ENCODE measurements at regions not wholly inside any gene's neighbourhood (a gene's known extent, or its start where the extent isn't known, plus 50 kb on each side); places are given as distances from the start of the nearest gene placed in this dataset.
"Not testable (repeated sequence)": the region's sequence is repeated elsewhere in the genome, so short reads cannot be mapped to it uniquely, and the experiment has no call there.

GRCh38 chr20:29309481-29309880 is 1948.0 kb upstream of the DEFB115 start:
- H3K4me1 ChIP-seq (ENCODE audit: low read depth); DNase-seq; H3K4me3 ChIP-seq; intact Hi-C loops (cut with DNase I, micrococcal nuclease); ATAC-seq; H3K36me3 ChIP-seq (ENCODE audit: low read depth): not testable (repeated sequence)
- peaks cover 43% of the 10 kb centered on the region for H3K9me3 ChIP-seq

GRCh38 chr20:29311046-29311445 is 1946.4 kb upstream of the DEFB115 start:
- DNase-seq; intact Hi-C loops (cut with DNase I, micrococcal nuclease); ATAC-seq: not testable (repeated sequence)

GRCh38 chr20:29312679-29313078 is 1944.8 kb upstream of the DEFB115 start:
- ATAC-seq; H3K36me3 ChIP-seq (ENCODE audit: low read depth); H3K4me3 ChIP-seq; H3K4me1 ChIP-seq (ENCODE audit: low read depth); intact Hi-C loops (cut with DNase I, micrococcal nuclease); DNase-seq: not testable (repeated sequence)
- H3K9me3 ChIP-seq = peaks cover 45% of the 10 kb centered on the region

More at GRCh38 chr20:29311046-29311445, 1946.4 kb upstream of the DEFB115 start:
- H3K4me3 ChIP-seq; H3K4me1 ChIP-seq (ENCODE audit: low read depth); H3K36me3 ChIP-seq (ENCODE audit: low read depth): not testable (repeated sequence)
- H3K9me3 ChIP-seq = peaks cover 43% of the 10 kb centered on the region

- ATAC-seq = no peak
These were observed 1944.0 kb upstream of the DEFB115 start for GRCh38 chr20:29313481-29313880.

GRCh38 chr20:29314294-29314693 is 1943.2 kb upstream of the DEFB115 start:
- no peaks in the 10 kb centered on the region for H3K36me3 ChIP-seq (ENCODE audit: low read depth)
- no peak overlapping the region for H3K4me3 ChIP-seq
- no peak for TF ChIP-seq CTCF (IDR thresholded peaks at IDR 0.05)
- intact Hi-C loops (cut with DNase I, micrococcal nuclease) = no loop called here
- no peak for ATAC-seq
- DNase-seq = no peak
- no peaks in the 10 kb centered on the region for H3K4me1 ChIP-seq (ENCODE audit: low read depth)
- H3K9me3 ChIP-seq = peaks cover 47% of the 10 kb centered on the region

More at GRCh38 chr20:29313481-29313880, 1944.0 kb upstream of the DEFB115 start:
- H3K9me3 ChIP-seq = peaks cover 41% of the 10 kb centered on the region
- H3K4me3 ChIP-seq = no peak overlapping the region
- no peaks in the 10 kb centered on the region for H3K36me3 ChIP-seq (ENCODE audit: low read depth)
- H3K4me1 ChIP-seq (ENCODE audit: low read depth) = no peaks in the 10 kb centered on the region
- no peak for TF ChIP-seq CTCF (IDR thresholded peaks at IDR 0.05)
- DNase-seq = no peak
- intact Hi-C loops (cut with DNase I, micrococcal nuclease) = no loop called here

- Histone ChIP-seq H3K4me1 (ENCODE audit: low read depth) (no peaks in the 10 kb centered on the region), H3K9me3 (peaks cover 12% of the 10 kb centered on the region), H3K36me3 (ENCODE audit: low read depth) (no peaks in the 10 kb centered on the region), H3K4me3 (no peak overlapping the region)
- intact Hi-C loops (cut with DNase I, micrococcal nuclease) = no loop called here
- ATAC-seq (no peak), DNase-seq (no peak)
- TF ChIP-seq CTCF (IDR thresholded peaks at IDR 0.05) = no peak
These were observed 1938.5 kb upstream of the DEFB115 start for GRCh38 chr20:29318871-29319461.

GRCh38 chr20:29319725-29320124 is 1937.7 kb upstream of the DEFB115 start:
- Histone ChIP-seq H3K4me3 (no peak overlapping the region), H3K9me3 (peaks cover 10% of the 10 kb centered on the region), H3K4me1 (ENCODE audit: low read depth) (no peaks in the 10 kb centered on the region), H3K36me3 (ENCODE audit: low read depth) (no peaks in the 10 kb centered on the region)
- intact Hi-C loops (cut with DNase I, micrococcal nuclease) = no loop called here
- TF ChIP-seq CTCF (IDR thresholded peaks at IDR 0.05) = no peak
- no peak for DNase-seq
- ATAC-seq = no peak

- DNase-seq; H3K4me3 ChIP-seq; H3K9me3 ChIP-seq; intact Hi-C loops (cut with DNase I, micrococcal nuclease); H3K4me1 ChIP-seq (ENCODE audit: low read depth); ATAC-seq; H3K36me3 ChIP-seq (ENCODE audit: low read depth): not testable (repeated sequence)
These were observed 1937.1 kb upstream of the DEFB115 start for GRCh38 chr20:29320216-29320949.

GRCh38 chr20:29323631-29324515 is 1933.6 kb upstream of the DEFB115 start:
- ATAC-seq; intact Hi-C loops (cut with DNase I, micrococcal nuclease); H3K36me3 ChIP-seq (ENCODE audit: low read depth); H3K4me1 ChIP-seq (ENCODE audit: low read depth); H3K9me3 ChIP-seq; H3K4me3 ChIP-seq; DNase-seq: not testable (repeated sequence)
